Germinal center (tissue), 1 donor: ENCODE measurements at regions not wholly inside any gene's neighbourhood (a gene's known extent, or its start where the extent isn't known, plus 50 kb on each side); places are given as distances from the start of the nearest gene placed in this dataset.
"Not testable (repeated sequence)": the region's sequence is repeated elsewhere in the genome, so short reads cannot be mapped to it uniquely, and the experiment has no call there.

Source experiments
- DNase-seq: peaks from one replicate; pipeline ENCODE4 v3.0.0; 2012; ENCODE audit warnings: mixed read lengths, low spot score

GRCh38 chr14:43692706-43693105, 814.4 kb downstream of the FSCB start:
- no peak for DNase-seq

- DNase-seq = no peak
Measured at GRCh38 chr14:43687921-43688320, 819.2 kb downstream of the FSCB start.

- DNase-seq = no peak
Measured at GRCh38 chr14:43677581-43677980, 829.5 kb downstream of the FSCB start.

GRCh38 chr14:43674273-43674672, 832.8 kb downstream of the FSCB start:
- no peak for DNase-seq

- no peak for DNase-seq
Measured at GRCh38 chr14:43671716-43672485, 835.2 kb downstream of the FSCB start.

GRCh38 chr14:43669355-43669754, 837.7 kb downstream of the FSCB start:
- DNase-seq = no peak

- DNase-seq = no peak
Measured at GRCh38 chr14:43665570-43666267, 841.4 kb downstream of the FSCB start.

- not testable (repeated sequence) for DNase-seq
Measured at GRCh38 chr14:43655194-43655593, 851.9 kb downstream of the FSCB start.

GRCh38 chr14:43651896-43652295, 855.2 kb downstream of the FSCB start:
- no peak for DNase-seq

GRCh38 chr14:43651185-43651787, 855.8 kb downstream of the FSCB start:
- no peak for DNase-seq

- DNase-seq = no peak
Measured at GRCh38 chr14:43649508-43649907, 857.6 kb downstream of the FSCB start.

GRCh38 chr14:43647302-43647701, 859.8 kb downstream of the FSCB start:
- no peak for DNase-seq

- DNase-seq = no peak
Measured at GRCh38 chr14:43640718-43641267, 866.3 kb downstream of the FSCB start.

- no peak for DNase-seq
Measured at GRCh38 chr14:43625294-43625693, 881.8 kb downstream of the FSCB start.

GRCh38 chr14:43621282-43621681, 885.8 kb downstream of the FSCB start:
- no peak for DNase-seq

- DNase-seq = no peak
Measured at GRCh38 chr14:43595096-43595772, 911.8 kb downstream of the FSCB start.

GRCh38 chr14:43591776-43592175, 915.3 kb downstream of the FSCB start:
- DNase-seq = no peak

GRCh38 chr14:43587183-43587582, 919.9 kb downstream of the FSCB start:
- no peak for DNase-seq

GRCh38 chr14:43579671-43580070, 927.4 kb downstream of the FSCB start:
- DNase-seq = no peak

GRCh38 chr14:43568022-43568421, 939.1 kb downstream of the FSCB start:
- DNase-seq = no peak

- no peak for DNase-seq
Measured at GRCh38 chr14:43548368-43548767, 958.7 kb downstream of the FSCB start.

GRCh38 chr14:43547596-43547995, 959.5 kb downstream of the FSCB start:
- not testable (repeated sequence) for DNase-seq
